HG03439 (cell line): ENCODE measurements at regions not wholly inside any gene's neighbourhood (a gene's known extent, or its start where the extent isn't known, plus 50 kb on each side); places are given as distances from the start of the nearest gene placed in this dataset.
"Not testable (repeated sequence)": the region's sequence is repeated elsewhere in the genome, so short reads cannot be mapped to it uniquely, and the experiment has no call there.

Experiments
- ATAC-seq: cut with Tn5 transposase; IDR thresholded peaks from one replicate; pipeline ENCODE4 v1.9.1; 2021; ENCODE audit warnings: mild to moderate bottlenecking, moderate library complexity; ENCODE audit not compliant: unreplicated experiment

DNA sequence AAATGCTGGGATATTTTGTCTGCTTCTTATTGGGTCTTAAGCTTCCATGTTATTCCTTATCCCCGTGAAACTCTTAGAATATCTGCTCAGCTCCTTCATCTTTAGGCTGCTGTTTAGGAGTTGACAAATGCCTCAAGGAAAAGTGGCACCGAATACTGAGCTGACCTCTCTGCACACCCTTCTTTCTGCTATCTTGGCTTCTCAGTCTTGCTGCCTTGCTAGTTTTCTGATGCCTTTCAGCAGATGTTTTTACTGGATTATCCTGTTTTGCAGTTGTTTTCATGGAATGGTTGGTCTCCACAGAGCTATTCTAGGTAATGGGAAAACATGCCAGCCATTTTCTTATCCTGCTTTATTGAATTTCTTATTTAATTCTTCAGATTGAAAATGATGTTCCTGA is 86.3 kb downstream of the GYPE start:
- no peak for ATAC-seq

DNA sequence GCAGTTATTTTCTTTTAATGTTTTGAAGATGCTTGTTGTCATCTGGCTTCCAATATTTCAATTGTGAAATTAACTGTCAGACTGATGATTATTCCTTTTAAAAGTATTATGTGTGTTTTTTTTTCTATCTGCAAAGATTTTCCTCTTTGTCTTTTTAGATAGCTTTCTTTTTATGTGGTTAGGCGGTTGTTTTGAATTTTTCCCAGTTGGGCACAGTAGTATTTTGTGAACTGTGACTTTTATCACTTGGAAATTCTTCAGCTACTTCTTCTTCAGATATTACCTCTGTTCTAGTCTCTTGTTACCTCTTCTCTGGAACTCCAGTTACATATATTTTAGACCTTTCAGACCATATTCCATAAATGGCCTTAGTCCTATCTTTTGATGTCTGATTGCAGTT is 87.5 kb downstream of the GYPE start:
- ATAC-seq, result not testable (repeated sequence)

DNA sequence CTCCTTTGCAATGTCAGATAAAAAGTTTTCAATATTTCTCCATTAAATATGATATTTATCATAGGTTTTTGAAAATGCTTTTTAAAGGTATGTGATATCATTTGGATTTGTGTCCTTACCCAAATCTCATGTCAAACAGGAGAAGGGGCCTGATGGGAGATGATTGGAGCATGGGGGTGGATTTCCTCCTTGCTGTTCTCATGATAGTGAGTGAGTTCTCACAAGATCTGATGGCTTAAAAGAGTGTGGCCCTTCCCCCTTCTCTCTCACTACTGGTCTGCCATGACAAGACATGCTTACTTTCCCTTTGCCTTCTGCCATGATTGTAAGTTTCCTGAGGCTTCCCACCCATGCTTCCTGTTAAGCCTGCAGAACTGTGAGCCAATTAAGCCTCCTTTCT is 90.0 kb downstream of the GYPE start:
- not testable (repeated sequence) for ATAC-seq

DNA sequence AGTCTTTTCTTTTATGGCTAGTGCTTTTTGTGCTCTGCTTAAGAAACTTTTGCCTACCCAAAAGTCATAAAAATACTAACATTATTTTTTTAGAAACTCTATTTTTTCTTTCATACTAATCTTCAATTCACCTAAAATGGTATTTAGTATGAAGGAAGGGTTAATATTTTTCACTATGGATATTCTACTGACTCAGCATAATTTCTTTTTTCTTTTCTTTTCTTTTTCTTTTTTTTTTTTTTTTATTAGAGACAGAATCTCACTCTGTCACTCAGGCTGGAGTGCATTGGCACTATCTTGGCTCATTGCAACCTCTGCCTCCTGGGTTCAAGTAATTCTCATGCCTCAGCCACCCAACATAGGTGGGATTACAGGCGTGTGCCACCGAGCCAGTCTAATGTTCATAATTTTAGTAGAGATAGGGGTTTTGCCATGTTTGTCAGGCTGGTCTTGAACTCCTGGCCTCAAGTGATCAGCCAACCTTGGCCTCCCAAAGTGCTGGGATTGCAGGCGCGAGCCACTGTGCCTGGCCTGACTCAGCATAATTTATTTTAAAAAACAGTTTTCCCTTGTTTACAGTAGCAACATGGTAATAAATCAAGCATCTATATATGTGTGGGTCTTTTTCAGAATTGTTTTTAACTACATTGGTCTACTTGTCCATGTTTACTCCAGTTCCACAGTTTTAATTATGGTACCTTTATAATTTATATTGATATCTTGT is 91.8 kb downstream of the GYPE start:
- ATAC-seq, result not testable (repeated sequence)

DNA sequence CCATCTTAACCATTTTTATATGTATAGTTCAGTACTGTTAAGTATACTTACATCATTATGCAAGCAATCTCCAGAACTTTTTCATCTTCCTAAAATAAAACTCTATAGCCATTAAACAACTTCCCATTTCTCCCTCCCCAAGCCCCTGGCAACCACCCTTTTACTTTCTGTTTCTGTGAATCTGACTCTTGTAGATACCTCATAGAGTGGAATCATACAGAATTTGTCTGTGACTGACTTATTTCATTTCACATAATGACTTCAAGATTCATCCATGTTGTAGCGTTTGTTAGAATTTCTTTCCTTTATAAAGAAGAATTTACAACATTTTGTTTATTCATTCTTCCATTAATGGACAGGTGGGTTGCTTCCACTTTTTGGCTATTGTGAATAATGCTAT is 91.2 kb upstream of the FREM3 start:
- not testable (repeated sequence) for ATAC-seq

DNA sequence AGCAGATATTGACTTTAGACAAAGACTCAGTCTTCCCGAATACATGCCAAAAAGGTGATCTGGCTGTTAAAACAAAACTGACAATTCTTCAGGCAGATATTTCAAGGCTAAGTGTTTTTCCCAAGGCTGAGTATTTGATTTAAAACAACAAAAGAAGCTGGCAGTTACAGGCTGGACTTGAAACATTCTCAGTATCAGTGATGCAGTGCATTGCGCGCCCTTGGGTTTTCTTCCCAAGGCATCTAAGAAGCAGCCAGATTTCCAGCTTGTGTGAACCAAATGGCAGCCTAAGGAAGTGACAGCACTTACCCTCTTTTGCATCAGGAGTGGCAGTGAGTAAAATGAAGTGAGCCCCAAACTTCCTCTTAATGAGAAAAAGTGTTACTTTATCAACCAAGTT is 90.0 kb upstream of the FREM3 start:
- ATAC-seq, result not testable (repeated sequence)

DNA sequence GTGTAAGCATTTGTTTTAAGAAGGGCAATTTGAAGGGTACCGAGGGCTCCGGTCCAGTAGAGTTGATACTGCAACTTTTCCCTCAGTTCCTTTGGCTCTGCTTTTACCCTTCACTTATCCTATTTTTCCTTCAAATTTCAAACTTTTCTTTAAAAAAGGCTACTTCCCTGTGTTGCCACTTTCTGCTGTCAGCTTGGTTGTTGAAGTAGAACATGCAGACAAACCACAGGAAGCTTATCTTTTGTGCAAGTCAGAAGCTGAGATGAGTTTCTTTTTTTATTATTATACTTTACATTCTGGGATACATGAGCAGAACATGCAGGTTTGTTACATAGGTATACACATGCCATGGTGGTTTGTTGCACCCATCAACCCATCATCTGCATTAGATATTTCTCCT is 89.1 kb upstream of the FREM3 start:
- ATAC-seq, result not testable (repeated sequence)

DNA sequence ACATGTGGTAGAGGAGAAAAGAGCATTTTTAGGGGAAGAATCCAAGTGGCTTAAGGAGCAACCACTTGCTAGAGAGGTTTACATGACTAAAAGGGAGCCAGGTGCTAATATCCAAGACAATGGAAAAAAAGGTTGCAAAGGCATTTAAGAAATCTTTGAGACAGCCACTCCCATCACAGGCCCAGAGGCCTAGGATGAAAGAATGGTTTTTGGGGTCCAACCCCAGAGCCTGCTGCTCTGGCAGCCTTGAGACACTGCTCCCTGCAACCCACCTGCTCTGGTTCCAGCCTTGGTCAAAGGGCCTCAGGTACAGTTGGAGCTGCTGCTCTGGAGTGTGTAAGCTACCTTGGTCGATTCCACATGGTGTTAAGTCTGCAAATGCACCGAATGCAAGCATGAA is 84.1 kb upstream of the FREM3 start:
- ATAC-seq, result no peak

DNA sequence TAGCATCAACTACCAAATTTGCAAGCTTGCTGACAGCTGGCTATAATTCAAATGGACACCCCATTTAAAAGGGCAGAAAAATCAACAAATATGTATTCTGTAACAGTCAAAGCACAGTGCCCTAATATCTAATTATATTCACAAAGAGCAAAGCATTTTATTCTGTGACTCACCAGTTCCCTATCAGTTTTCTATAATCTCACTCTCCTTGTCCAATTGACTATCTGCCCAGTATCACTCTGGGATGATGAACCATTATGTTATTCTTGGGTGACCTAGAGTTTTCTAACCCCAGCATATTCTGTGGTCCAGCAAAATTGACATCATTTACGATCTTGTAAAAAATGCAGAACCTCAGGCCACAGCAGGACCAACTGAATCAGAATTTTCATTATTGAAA is 82.0 kb upstream of the FREM3 start:
- no peak for ATAC-seq

DNA sequence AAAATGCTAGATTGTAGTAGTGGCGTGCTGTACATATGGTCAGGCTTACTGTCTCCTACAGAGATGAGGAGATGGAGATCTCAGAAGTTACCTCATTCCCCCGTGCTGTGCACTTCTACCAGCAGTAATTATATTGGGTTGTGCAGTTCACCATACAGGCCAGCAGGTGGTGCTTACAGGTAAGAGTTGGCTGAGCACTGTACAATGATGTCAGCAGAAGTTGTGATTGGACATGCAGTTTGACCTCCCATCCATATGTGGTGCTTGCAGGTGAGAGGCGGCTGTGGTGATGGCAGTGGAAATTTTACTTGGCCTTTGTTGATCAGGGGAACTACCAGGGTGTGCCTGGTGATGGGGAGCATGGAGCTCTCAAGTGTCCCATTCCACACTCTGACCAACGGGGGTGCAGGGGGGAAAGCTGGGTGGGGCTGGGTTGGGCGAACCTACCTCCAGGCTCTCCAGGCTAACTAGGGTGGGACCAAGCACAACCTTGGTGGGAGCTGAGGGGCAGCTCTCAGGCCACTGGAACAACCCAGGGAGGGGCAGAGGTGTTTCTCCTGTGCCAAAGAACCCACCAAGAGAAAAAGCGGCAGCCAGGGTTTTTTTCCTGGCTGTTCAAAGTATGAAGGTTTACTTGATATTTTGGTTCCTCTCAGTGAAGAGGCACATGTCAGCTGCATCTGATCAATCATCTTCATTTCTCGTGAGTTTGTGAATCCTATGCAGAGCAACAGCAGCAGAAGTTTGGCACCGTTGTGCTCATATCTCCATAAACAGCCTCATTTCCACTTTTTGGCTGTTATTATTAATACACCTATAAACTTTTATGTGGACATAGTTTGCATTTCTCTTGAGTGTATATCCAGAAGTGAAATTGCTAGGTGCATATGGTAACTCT is 73.8 kb upstream of the FREM3 start:
- ATAC-seq, result peak; percentile 100

DNA sequence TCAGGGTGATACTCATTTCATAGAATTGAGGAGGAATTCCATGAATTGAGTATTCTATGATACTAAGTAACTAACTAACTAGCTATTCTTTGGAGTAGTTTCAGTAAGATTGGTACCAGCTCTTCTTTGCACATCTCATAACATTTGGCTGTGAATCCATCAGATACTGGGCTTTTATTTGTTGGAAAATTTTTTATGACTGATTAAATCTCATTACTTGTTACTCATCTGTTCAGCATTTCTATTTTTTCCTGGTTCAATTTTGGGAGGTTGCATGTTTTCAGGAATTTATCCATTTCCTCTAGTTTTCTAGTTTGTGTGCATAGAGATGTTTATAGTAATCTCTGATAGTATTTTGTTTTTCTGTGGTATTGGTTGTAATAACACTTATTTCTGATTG is 70.8 kb upstream of the FREM3 start:
- ATAC-seq, result no peak

DNA sequence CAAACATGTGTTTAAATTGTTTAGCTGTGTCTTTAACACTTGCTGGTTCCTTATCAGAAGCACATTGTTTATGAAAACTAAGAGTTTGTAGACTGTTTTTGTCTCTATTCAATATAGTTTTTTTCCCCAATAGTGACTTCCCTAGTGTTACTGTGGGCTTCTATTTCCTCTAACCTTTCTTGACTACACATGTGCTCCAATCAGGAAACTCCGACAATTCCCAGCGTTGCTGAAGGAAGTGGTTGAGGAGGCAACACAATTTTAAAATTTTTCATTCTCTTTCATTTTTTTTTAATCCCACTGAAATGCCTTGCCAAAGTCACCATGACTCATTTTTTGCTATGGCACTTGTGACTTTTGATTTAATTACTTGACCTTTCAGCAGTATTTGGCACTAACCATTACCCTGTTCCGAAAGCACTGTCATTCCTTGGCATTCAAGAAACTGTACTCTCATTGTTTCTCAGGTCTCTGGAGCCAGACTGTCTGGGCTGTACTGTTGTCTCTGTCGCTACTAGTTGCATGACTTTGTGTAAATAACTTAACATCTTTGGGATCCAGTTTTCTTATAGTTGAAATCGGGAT is 67.6 kb upstream of the FREM3 start:
- ATAC-seq, result no peak

DNA sequence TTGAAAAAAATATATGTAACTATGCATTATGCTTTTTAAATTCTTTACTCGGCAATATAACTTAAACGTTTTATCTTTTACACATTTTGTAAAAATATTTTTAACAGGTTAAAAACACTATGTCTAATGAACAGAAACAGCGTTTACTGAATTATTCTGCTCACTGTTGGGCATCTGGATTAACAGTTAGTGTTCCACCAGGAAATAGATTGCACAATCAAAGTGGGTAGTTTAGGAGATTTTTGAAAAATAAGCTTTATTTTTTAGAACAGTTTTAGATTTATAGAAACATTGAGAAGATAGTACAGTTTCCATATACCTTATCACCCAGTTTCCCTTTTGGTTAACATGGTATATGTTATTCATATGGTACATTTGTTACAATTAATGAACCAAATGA is 63.1 kb upstream of the FREM3 start:
- ATAC-seq, result no peak

DNA sequence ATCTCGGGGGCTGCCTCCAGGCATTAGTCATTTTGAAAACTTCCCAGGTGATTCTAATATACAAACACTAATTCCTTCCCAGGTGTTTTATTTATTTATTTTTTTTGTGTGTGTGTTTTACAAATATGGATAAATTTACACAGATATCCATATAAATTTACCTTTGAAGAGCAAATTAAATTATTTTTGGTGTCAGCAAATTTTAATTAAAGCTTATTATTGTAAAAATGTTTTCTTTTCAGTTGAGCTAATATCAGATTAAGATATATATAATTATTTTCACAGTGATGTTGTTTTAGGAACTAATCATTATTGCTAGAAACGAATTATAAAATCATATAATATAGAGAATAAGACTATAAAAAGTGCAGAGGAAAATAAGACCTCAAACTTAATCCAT is 62.0 kb upstream of the FREM3 start:
- no peak for ATAC-seq
